A549 (cell line): ENCODE measurements at regions not wholly inside any gene's neighbourhood (a gene's known extent, or its start where the extent isn't known, plus 50 kb on each side); places are given as distances from the start of the nearest gene placed in this dataset.
A peak's percentile ranks its signal among the peaks of the same experiment; 100 is the strongest.

Experiments
- ATAC-seq, 2 experiments: fragments of 200-7000 bp in 1 of 2; fragments of >200 bp in 1 of 2; cut with Nextera tagmentation in 1 of 2; cut with Tn5 transposase in 1 of 2; 3 replicates each; pipeline versions ENCODE4 v1.8.0 to v1.9.1; 2018 to 2020; ENCODE audit warnings: mild to moderate bottlenecking in 1 of 2, moderate library complexity in 1 of 2
- CTCF ChIA-PET: fragments of 300-600 bp; sonication (Branson Sonifier 250); formaldehyde crosslinking; extraction: SDS; loops from one replicate; lab custom pipeline; 2021; ENCODE audit warnings: antibody characterized with exemption, inconsistent platforms; lab: Yijun Ruan, JAX
- POLR2A ChIA-PET: fragments of 350-600 bp; formaldehyde crosslinking; extraction: SDS; loops from one replicate; lab custom pipeline; 2021; ENCODE audit warnings: antibody characterized with exemption, inconsistent platforms; lab: Yijun Ruan, JAX
- DNase-seq, 2 experiments: peaks; one replicate each; pipeline versions ENCODE4 v3.0.0 to v3.0.0-alpha.2; 2011 to 2016; ENCODE audit warnings: low read depth in 1 of 2, low spot score in 1 of 2
- FAIRE-seq: peaks from 2 replicates; lab custom pipeline; 2011; peaks lifted over from hg19 to GRCh38; lab: Jason Lieb, UNC
- H3K27ac ChIP-seq, 2 experiments: fragments of >200 bp; sonication (Bioruptor Twin); formaldehyde crosslinking; 3 replicates each; pipeline ENCODE4 v1.5.1; 2016 to 2017
- H3K4me1 ChIP-seq: fragments of >200 bp; sonication (Bioruptor Twin); formaldehyde crosslinking; 3 replicates; pipeline ENCODE4 v1.6.1; 2016
- H3K4me2 ChIP-seq: fragments of >200 bp; sonication (Bioruptor Twin); formaldehyde crosslinking; 3 replicates; pipeline ENCODE4 v1.6.1; 2016
- H3K4me3 ChIP-seq: fragments of >200 bp; sonication (Bioruptor Twin); formaldehyde crosslinking; 3 replicates; pipeline ENCODE4 v1.5.1; 2016
- H3K9me3 ChIP-seq: fragments of >200 bp; sonication (Bioruptor Twin); formaldehyde crosslinking; 3 replicates; pipeline ENCODE4 v1.6.1; 2016
- CHD2 ChIP-seq: fragments of 150-350 bp; IDR thresholded peaks from 2 replicates; pipeline ENCODE4 v1.6.1; 2014; ENCODE audit warnings: low read length; ENCODE audit not compliant: partially characterized antibody
- ESRRA ChIP-seq: fragments of 150-350 bp; IDR thresholded peaks from 2 replicates; pipeline ENCODE4 v1.6.1; 2014; ENCODE audit warnings: mild to moderate bottlenecking, low read length, borderline replicate concordance
- HDAC2 ChIP-seq: fragments of 200-600 bp; sonication (generic); IDR thresholded peaks from 2 replicates; pipeline ENCODE4 v1.6.1; 2016
- HMGXB4 ChIP-seq: fragments of 250-450 bp; sonication (Bioruptor Pico); IDR thresholded peaks from 2 replicates; pipeline ENCODE4 v1.5.0; 2021; ENCODE audit warnings: mild to moderate bottlenecking, moderate library complexity, borderline replicate concordance
- HOXA7 ChIP-seq: fragments of 250-450 bp; sonication (Bioruptor Pico); IDR thresholded peaks from 2 replicates; pipeline ENCODE4 v1.5.0; 2020; ENCODE audit warnings: mild to moderate bottlenecking, moderate library complexity
- HOXB13 ChIP-seq: fragments of 250-450 bp; sonication (Bioruptor Pico); IDR thresholded peaks from 2 replicates; pipeline ENCODE4 v1.5.0; 2020; ENCODE audit warnings: low read depth, mild to moderate bottlenecking, moderate library complexity
- JUN ChIP-seq, 2 experiments: fragments of >200 bp; sonication (Bioruptor Twin); formaldehyde crosslinking; IDR thresholded peaks; 2 replicates in 1 of 2; 3 replicates in 1 of 2; pipeline ENCODE4 v1.6.1; 2016 to 2017
- KDM1A ChIP-seq: fragments of 200-600 bp; sonication (generic); IDR thresholded peaks from 2 replicates; pipeline ENCODE4 v1.6.1; 2016; ENCODE audit warnings: low read depth, mild to moderate bottlenecking
- KDM5A ChIP-seq: fragments of 200-600 bp; sonication (generic); IDR thresholded peaks from 2 replicates; pipeline ENCODE4 v1.6.1; 2016; ENCODE audit warnings: antibody characterized with exemption, mild to moderate bottlenecking
- MAFK ChIP-seq: fragments of 450-650 bp; IDR thresholded peaks from 2 replicates; pipeline ENCODE4 v1.6.1; 2014; ENCODE audit not compliant: partially characterized antibody
- NFE2L2 ChIP-seq: fragments of 150-350 bp; conservative IDR thresholded peaks from 2 replicates; pipeline ENCODE4 v1.6.1; 2014; ENCODE audit warnings: low read length
- NR3C1 ChIP-seq: fragments of >200 bp; sonication (Bioruptor Twin); formaldehyde crosslinking; IDR thresholded peaks from 3 replicates; pipeline ENCODE4 v1.6.1; 2017
- PBX3 ChIP-seq: IDR thresholded peaks from 2 replicates; pipeline ENCODE4 v1.6.1; 2012
- PHF8 ChIP-seq: fragments of 200-600 bp; sonication (generic); IDR thresholded peaks from 2 replicates; pipeline ENCODE4 v1.6.1; 2016; ENCODE audit warnings: low read depth, mild to moderate bottlenecking, antibody characterized with exemption, moderate library complexity, borderline replicate concordance
- POLR2A ChIP-seq: IDR thresholded peaks from 2 replicates; pipeline ENCODE4 v1.6.1; 2012; ENCODE audit warnings: mild to moderate bottlenecking, low read length
- RNF2 ChIP-seq: fragments of 200-600 bp; sonication (generic); IDR thresholded peaks from 2 replicates; pipeline ENCODE4 v1.6.1; 2016; ENCODE audit warnings: low read depth, mild to moderate bottlenecking, antibody characterized with exemption, moderate library complexity, borderline replicate concordance
- SREBF2 ChIP-seq: fragments of 450-650 bp; IDR thresholded peaks from 2 replicates; pipeline ENCODE4 v1.6.1; 2014; ENCODE audit warnings: mild to moderate bottlenecking, moderate library complexity
- TP53 ChIP-seq: fragments of 250-450 bp; sonication (Bioruptor Pico); IDR thresholded peaks from 2 replicates; pipeline ENCODE4 v1.5.0; 2021; ENCODE audit warnings: mild to moderate bottlenecking, moderate library complexity
- USF2 ChIP-seq: fragments of 450-650 bp; IDR thresholded peaks from 2 replicates; pipeline ENCODE4 v1.6.1; 2014; ENCODE audit warnings: antibody characterized with exemption
- ZC3H11A ChIP-seq: fragments of 450-650 bp; IDR thresholded peaks from 2 replicates; pipeline ENCODE4 v1.6.1; 2014; ENCODE audit warnings: antibody characterized with exemption, mild to moderate bottlenecking
- WGBS: methylation state at CpG from one replicate; pipeline ENCODE4 v1.1.6; 2017; ENCODE audit errors: missing lambda C conversion rate; 5-methylcytosine and 5-hydroxymethylcytosine counted together
- TF ChIP-seq, protein P1 (sequence below): fragments of 250-450 bp; sonication (Bioruptor Pico); IDR thresholded peaks from 2 replicates; pipeline ENCODE4 v1.5.0; 2020; ENCODE audit warnings: low read depth, mild to moderate bottlenecking, moderate library complexity
- TF ChIP-seq, protein P2 (sequence below): IDR thresholded peaks from 2 replicates; pipeline ENCODE4 v1.6.1; 2012
- TF ChIP-seq, protein P3 (sequence below): IDR thresholded peaks from 2 replicates; pipeline ENCODE4 v1.6.1; 2012; ENCODE audit warnings: low read depth, borderline replicate concordance

DNA sequence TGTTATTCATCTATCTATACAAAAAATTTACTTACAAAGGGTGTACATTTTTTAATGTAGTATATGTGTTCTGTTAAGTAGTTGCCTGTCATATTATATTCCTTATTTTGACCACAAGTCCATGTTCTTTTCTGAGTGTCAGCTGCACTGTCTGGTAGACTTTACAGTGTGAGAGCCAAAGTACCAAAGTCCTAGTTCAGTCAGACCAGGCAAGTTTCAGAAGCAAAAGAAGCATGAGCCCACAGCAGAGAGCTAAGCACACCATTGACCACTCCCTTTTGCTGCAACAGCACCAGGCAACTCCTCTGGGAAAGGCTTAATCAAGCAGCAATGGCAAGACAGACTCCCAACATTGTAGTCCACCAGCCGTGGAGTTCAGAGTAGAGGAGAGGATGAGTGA lies 631.9 kb upstream of the PKN2 start:
- H3K9me3 ChIP-seq = no peaks in the 10 kb centered on the region
- TF ChIP-seq KDM5A = no peak
- TF ChIP-seq, protein P1, sequence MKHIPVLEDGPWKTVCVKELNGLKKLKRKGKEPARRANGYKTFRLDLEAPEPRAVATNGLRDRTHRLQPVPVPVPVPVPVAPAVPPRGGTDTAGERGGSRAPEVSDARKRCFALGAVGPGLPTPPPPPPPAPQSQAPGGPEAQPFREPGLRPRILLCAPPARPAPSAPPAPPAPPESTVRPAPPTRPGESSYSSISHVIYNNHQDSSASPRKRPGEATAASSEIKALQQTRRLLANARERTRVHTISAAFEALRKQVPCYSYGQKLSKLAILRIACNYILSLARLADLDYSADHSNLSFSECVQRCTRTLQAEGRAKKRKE = no peak
- no peak for TF ChIP-seq RNF2
- TF ChIP-seq, protein P2, sequence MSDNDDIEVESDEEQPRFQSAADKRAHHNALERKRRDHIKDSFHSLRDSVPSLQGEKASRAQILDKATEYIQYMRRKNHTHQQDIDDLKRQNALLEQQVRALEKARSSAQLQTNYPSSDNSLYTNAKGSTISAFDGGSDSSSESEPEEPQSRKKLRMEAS = no peak
- TF ChIP-seq USF2 = no peak
- no peak for TF ChIP-seq ZC3H11A
- no peak for TF ChIP-seq ESRRA
- TF ChIP-seq HOXB13 (CRISPR knock-in tag) = no peak
- TF ChIP-seq, protein P3, sequence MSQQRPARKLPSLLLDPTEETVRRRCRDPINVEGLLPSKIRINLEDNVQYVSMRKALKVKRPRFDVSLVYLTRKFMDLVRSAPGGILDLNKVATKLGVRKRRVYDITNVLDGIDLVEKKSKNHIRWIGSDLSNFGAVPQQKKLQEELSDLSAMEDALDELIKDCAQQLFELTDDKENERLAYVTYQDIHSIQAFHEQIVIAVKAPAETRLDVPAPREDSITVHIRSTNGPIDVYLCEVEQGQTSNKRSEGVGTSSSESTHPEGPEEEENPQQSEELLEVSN = no peak
- TF ChIP-seq TP53 (CRISPR knock-in tag) = no peak
- TF ChIP-seq HOXA7 = no peak
- TF ChIP-seq MAFK = no peak
- H3K4me3 ChIP-seq = no peak overlapping the region
- H3K4me1 ChIP-seq = no peaks in the 10 kb centered on the region
- no peak overlapping the region for H3K4me2 ChIP-seq
- H3K27ac ChIP-seq = no peak overlapping the region
- no peak for FAIRE-seq
- DNase-seq = no peak
- 64% methylated on average over 1 of the region's 1 CpG for WGBS
- CTCF ChIA-PET = no interaction called here
- no peak for ATAC-seq
- POLR2A ChIA-PET = no interaction called here

- CTCF ChIA-PET = no interaction called here
- Histone ChIP-seq H3K27ac (no peak overlapping the region), H3K4me3 (no peak overlapping the region), H3K4me2 (no peak overlapping the region), H3K4me1 (no peaks in the 10 kb centered on the region), H3K9me3 (no peaks in the 10 kb centered on the region)
- ATAC-seq = no peak
- no peak for FAIRE-seq
- DNase-seq = no peak
- TF ChIP-seq NFE2L2 = no peak
- no peak for TF ChIP-seq SREBF2
- TF ChIP-seq TP53 (CRISPR knock-in tag) = no peak
- TF ChIP-seq CHD2 = no peak
- TF ChIP-seq POLR2A = no peak
- TF ChIP-seq HOXA7 = no peak
- TF ChIP-seq HDAC2 = no peak
- no peak for TF ChIP-seq PBX3
- TF ChIP-seq, all 56 proteins: peak for 0
- POLR2A ChIA-PET = no interaction called here
- 55% methylated on average over 2 of the region's 2 CpGs for WGBS
Observed at GRCh38 chr1:88053065-88053464, 631.0 kb upstream of the PKN2 start.

GRCh38 chr1:88056881-88057280 lies 627.2 kb upstream of the PKN2 start:
- H3K4me2 ChIP-seq = no peak overlapping the region
- 70% methylated on average over 3 of the region's 3 CpGs for WGBS
- CTCF ChIA-PET = interaction anchor here (0.8 kb wide), 1 partner anchor 762 kb away, joined by 3 read pairs; no protein-coding TSS in a partner anchor
- H3K4me1 ChIP-seq = 0 out of 3 replicates have a peak, but pooled peaks cover 2% of the 10 kb centered on the region
- H3K9me3 ChIP-seq = no peaks in the 10 kb centered on the region
- ATAC-seq (no peak), FAIRE-seq (no peak), DNase-seq (no peak)
- TF ChIP-seq PHF8 (no peak), MAFK (peak; percentile 88)
- H3K27ac ChIP-seq = no peak overlapping the region
- H3K4me3 ChIP-seq = no peak overlapping the region
- POLR2A ChIA-PET = no interaction called here

GRCh38 chr1:88058205-88058604 lies 625.9 kb upstream of the PKN2 start:
- H3K4me1 ChIP-seq = 0 out of 3 replicates have a peak, but pooled peaks cover 2% of the 10 kb centered on the region
- no peak for FAIRE-seq
- H3K4me3 ChIP-seq = no peak overlapping the region
- CTCF ChIA-PET = no interaction called here
- no peak overlapping the region for H3K4me2 ChIP-seq
- H3K27ac ChIP-seq = no peak overlapping the region
- DNase-seq = no peak
- ATAC-seq = no peak
- no peaks in the 10 kb centered on the region for H3K9me3 ChIP-seq
- TF ChIP-seq HMGXB4 (CRISPR knock-in tag) = no peak
- TF ChIP-seq, protein P1 = no peak
- TF ChIP-seq KDM1A = no peak
- no peak for TF ChIP-seq NR3C1
- TF ChIP-seq ZC3H11A = no peak
- no peak for TF ChIP-seq JUN (IDR thresholded peaks at IDR 0.05)
- TF ChIP-seq, all 56 proteins: peak for 0
- POLR2A ChIA-PET = no interaction called here
- 96% methylated on average over 2 of the region's 2 CpGs for WGBS
